GM19328 (cell line): ENCODE measurements at regions not wholly inside any gene's neighbourhood (a gene's known extent, or its start where the extent isn't known, plus 50 kb on each side); places are given as distances from the start of the nearest gene placed in this dataset.

Experiments
- ATAC-seq: cut with Tn5 transposase; IDR thresholded peaks from one replicate; pipeline ENCODE4 v1.9.1; 2021; ENCODE audit warnings: mild to moderate bottlenecking, moderate library complexity; ENCODE audit not compliant: unreplicated experiment

GRCh38 chr6:165920896-165921671 lies 246.6 kb downstream of the TBXT start:
- ATAC-seq: no peak

- ATAC-seq: no peak
Measured at GRCh38 chr6:165917576-165917975, 250.1 kb downstream of the TBXT start.

GRCh38 chr6:165915022-165915770 lies 252.2 kb upstream of the PDE10A start:
- ATAC-seq: no peak

- no peak for ATAC-seq
Measured at GRCh38 chr6:165913676-165914570, 250.9 kb upstream of the PDE10A start.

GRCh38 chr6:165910184-165910966 lies 247.3 kb upstream of the PDE10A start:
- ATAC-seq: no peak

- no peak for ATAC-seq
Measured at GRCh38 chr6:165906736-165907135, 243.7 kb upstream of the PDE10A start.

- no peak for ATAC-seq
Measured at GRCh38 chr6:165905744-165906143, 242.7 kb upstream of the PDE10A start.

GRCh38 chr6:165900970-165901369 lies 237.9 kb upstream of the PDE10A start:
- ATAC-seq: no peak

- no peak for ATAC-seq
Measured at GRCh38 chr6:165899611-165900010, 236.6 kb upstream of the PDE10A start.

GRCh38 chr6:165895421-165896165 lies 232.6 kb upstream of the PDE10A start:
- ATAC-seq: no peak

GRCh38 chr6:165894171-165894825 lies 231.3 kb upstream of the PDE10A start:
- no peak for ATAC-seq

- ATAC-seq: no peak
Measured at GRCh38 chr6:165893431-165893830, 230.4 kb upstream of the PDE10A start.

GRCh38 chr6:165891320-165891719 lies 228.3 kb upstream of the PDE10A start:
- ATAC-seq: no peak

GRCh38 chr6:165890404-165890735 lies 227.3 kb upstream of the PDE10A start:
- no peak for ATAC-seq

GRCh38 chr6:165889636-165890403 lies 226.8 kb upstream of the PDE10A start:
- no peak for ATAC-seq

- no peak for ATAC-seq
Measured at GRCh38 chr6:165886169-165886568, 223.1 kb upstream of the PDE10A start.

- peak; percentile 93 for ATAC-seq
Measured at GRCh38 chr6:165884813-165885765, 222.0 kb upstream of the PDE10A start.
